ENCODE measurements at regions not wholly inside any gene's neighbourhood (a gene's known extent, or its start where the extent isn't known, plus 50 kb on each side); places are given as distances from the start of the nearest gene placed in this dataset.
A peak's percentile ranks its signal among the peaks of the same experiment; 100 is the strongest.
"Not testable (repeated sequence)": the region's sequence is repeated elsewhere in the genome, so short reads cannot be mapped to it uniquely, and the experiment has no call there.

GRCh38 chr5:109283086-109283485, 126.7 kb downstream of the PJA2 start:
- in situ Hi-C loops (cut with HindIII; ENCODE audit: low pct_unique_long_range_greater_than_20kb, low sequenced_read_pairs); DNase-seq (ENCODE audit: low read depth in 1 of 2, low spot score in 1 of 2): not testable (repeated sequence)

- peak in 1 of 2 experiments; percentile 36 for DNase-seq (ENCODE audit: low read depth in 1 of 2, low spot score in 1 of 2)
- no peak for TF ChIP-seq JUND (IDR thresholded peaks at IDR 0.05; ENCODE audit: low read depth)
- in situ Hi-C loops (cut with HindIII; ENCODE audit: low pct_unique_long_range_greater_than_20kb, low sequenced_read_pairs), result no loop called here
These were observed 128.6 kb downstream of the PJA2 start for GRCh38 chr5:109281136-109281690.

GRCh38 chr5:109278141-109278540, 131.6 kb downstream of the PJA2 start:
- no peak for TF ChIP-seq JUND (IDR thresholded peaks at IDR 0.05; ENCODE audit: low read depth)
- in situ Hi-C loops (cut with HindIII; ENCODE audit: low pct_unique_long_range_greater_than_20kb, low sequenced_read_pairs), result no loop called here
- DNase-seq (ENCODE audit: low read depth in 1 of 2, low spot score in 1 of 2), result no peak

GRCh38 chr5:109275919-109276318, 133.9 kb downstream of the PJA2 start:
- no peak for TF ChIP-seq JUND (IDR thresholded peaks at IDR 0.05; ENCODE audit: low read depth)
- in situ Hi-C loops (cut with HindIII; ENCODE audit: low pct_unique_long_range_greater_than_20kb, low sequenced_read_pairs), result no loop called here
- no peak for DNase-seq (ENCODE audit: low read depth in 1 of 2, low spot score in 1 of 2)

- in situ Hi-C loops (cut with HindIII; ENCODE audit: low pct_unique_long_range_greater_than_20kb, low sequenced_read_pairs), result no loop called here
- no peak for TF ChIP-seq JUND (IDR thresholded peaks at IDR 0.05; ENCODE audit: low read depth)
- no peak for DNase-seq (ENCODE audit: low read depth in 1 of 2, low spot score in 1 of 2)
These were observed 136.2 kb downstream of the PJA2 start for GRCh38 chr5:109273594-109273993.

GRCh38 chr5:109267283-109267682, 142.5 kb downstream of the PJA2 start:
- in situ Hi-C loops (cut with HindIII; ENCODE audit: low pct_unique_long_range_greater_than_20kb, low sequenced_read_pairs), result no loop called here
- no peak for DNase-seq (ENCODE audit: low read depth in 1 of 2, low spot score in 1 of 2)
- no peak for TF ChIP-seq JUND (IDR thresholded peaks at IDR 0.05; ENCODE audit: low read depth)

- in situ Hi-C loops (cut with HindIII; ENCODE audit: low pct_unique_long_range_greater_than_20kb, low sequenced_read_pairs), result no loop called here
- no peak for TF ChIP-seq JUND (IDR thresholded peaks at IDR 0.05; ENCODE audit: low read depth)
These were observed 151.0 kb downstream of the PJA2 start for GRCh38 chr5:109258755-109259154.

GRCh38 chr5:109256486-109256885, 153.3 kb downstream of the PJA2 start:
- TF ChIP-seq JUND (IDR thresholded peaks at IDR 0.05; ENCODE audit: low read depth), result no peak
- in situ Hi-C loops (cut with HindIII; ENCODE audit: low pct_unique_long_range_greater_than_20kb, low sequenced_read_pairs), result no loop called here
- DNase-seq (ENCODE audit: low read depth in 1 of 2, low spot score in 1 of 2), result no peak

More at GRCh38 chr5:109258755-109259154, 151.0 kb downstream of the PJA2 start:
- no peak for DNase-seq (ENCODE audit: low read depth in 1 of 2, low spot score in 1 of 2)

GRCh38 chr5:109254511-109254910, 155.3 kb downstream of the PJA2 start:
- no peak for TF ChIP-seq JUND (IDR thresholded peaks at IDR 0.05; ENCODE audit: low read depth)
- in situ Hi-C loops (cut with HindIII; ENCODE audit: low pct_unique_long_range_greater_than_20kb, low sequenced_read_pairs), result no loop called here
- no peak for DNase-seq (ENCODE audit: low read depth in 1 of 2, low spot score in 1 of 2)

GRCh38 chr5:109253262-109253661, 156.5 kb downstream of the PJA2 start:
- in situ Hi-C loops (cut with HindIII; ENCODE audit: low pct_unique_long_range_greater_than_20kb, low sequenced_read_pairs), result no loop called here
- DNase-seq (ENCODE audit: low read depth in 1 of 2, low spot score in 1 of 2), result no peak
- no peak for TF ChIP-seq JUND (IDR thresholded peaks at IDR 0.05; ENCODE audit: low read depth)

GRCh38 chr5:109252731-109253130, 157.0 kb downstream of the PJA2 start:
- no peak for TF ChIP-seq JUND (IDR thresholded peaks at IDR 0.05; ENCODE audit: low read depth)
- DNase-seq (ENCODE audit: low read depth in 1 of 2, low spot score in 1 of 2), result no peak
- in situ Hi-C loops (cut with HindIII; ENCODE audit: low pct_unique_long_range_greater_than_20kb, low sequenced_read_pairs), result no loop called here

GRCh38 chr5:109250533-109251329, 159.0 kb downstream of the PJA2 start:
- no peak for TF ChIP-seq JUND (IDR thresholded peaks at IDR 0.05; ENCODE audit: low read depth)
- in situ Hi-C loops (cut with HindIII; ENCODE audit: low pct_unique_long_range_greater_than_20kb, low sequenced_read_pairs), result no loop called here

GRCh38 chr5:109250080-109250479, 159.7 kb downstream of the PJA2 start:
- TF ChIP-seq JUND (IDR thresholded peaks at IDR 0.05; ENCODE audit: low read depth), result no peak
- in situ Hi-C loops (cut with HindIII; ENCODE audit: low pct_unique_long_range_greater_than_20kb, low sequenced_read_pairs), result no loop called here
- DNase-seq (ENCODE audit: low read depth in 1 of 2, low spot score in 1 of 2), result no peak

More at GRCh38 chr5:109250533-109251329, 159.0 kb downstream of the PJA2 start:
- DNase-seq (ENCODE audit: low read depth in 1 of 2, low spot score in 1 of 2), result no peak

Data from T47D (cell line).